Globus pallidus (tissue), 1 donor: ENCODE measurements at regions not wholly inside any gene's neighbourhood (a gene's known extent, or its start where the extent isn't known, plus 50 kb on each side); places are given as distances from the start of the nearest gene placed in this dataset.

ENCODE experiments used
- DNase-seq: peaks from one replicate; pipeline ENCODE4 v3.0.0-alpha.2; 2015; ENCODE audit warnings: low spot score

DNA sequence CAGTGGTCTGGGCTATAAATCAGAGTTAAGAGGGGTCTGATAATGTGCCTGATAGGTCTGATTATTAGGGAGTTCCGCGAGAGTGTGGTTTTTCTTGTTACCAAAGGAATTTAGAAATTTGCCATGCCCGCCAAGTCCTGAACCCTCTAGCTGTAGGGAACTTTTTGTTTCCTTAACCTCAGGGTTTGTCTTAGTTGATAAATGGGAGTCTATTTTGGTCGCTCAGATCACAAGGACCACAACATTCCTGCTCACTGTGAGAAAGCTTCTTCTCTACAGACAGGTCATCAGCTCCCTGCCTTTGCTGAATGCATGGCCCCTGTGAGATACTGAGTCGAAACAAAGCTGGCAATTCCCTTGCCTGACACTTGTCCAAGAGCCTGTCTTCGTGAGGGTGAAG lies 497.8 kb downstream of the HS3ST4 start:
- no peak for DNase-seq

DNA sequence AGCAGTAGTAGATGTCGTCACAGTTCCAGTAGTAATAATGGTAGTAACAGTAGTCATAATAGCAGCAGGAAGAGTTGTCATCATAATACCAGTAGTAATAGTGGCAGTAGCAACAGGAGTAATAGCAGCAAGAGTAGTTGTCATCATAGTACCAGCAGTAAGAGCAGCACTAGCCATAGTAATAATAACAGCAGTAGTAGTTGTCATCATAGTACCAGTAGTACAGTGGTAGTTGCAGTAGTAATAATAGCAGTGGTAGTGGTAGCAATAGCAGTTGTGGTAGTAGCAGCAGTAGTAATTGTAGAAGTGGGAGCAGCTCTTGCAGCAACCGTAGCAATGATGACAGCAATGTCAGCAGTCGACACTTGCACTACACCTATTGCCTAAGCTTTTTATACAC lies 502.8 kb downstream of the HS3ST4 start:
- no peak for DNase-seq

DNA sequence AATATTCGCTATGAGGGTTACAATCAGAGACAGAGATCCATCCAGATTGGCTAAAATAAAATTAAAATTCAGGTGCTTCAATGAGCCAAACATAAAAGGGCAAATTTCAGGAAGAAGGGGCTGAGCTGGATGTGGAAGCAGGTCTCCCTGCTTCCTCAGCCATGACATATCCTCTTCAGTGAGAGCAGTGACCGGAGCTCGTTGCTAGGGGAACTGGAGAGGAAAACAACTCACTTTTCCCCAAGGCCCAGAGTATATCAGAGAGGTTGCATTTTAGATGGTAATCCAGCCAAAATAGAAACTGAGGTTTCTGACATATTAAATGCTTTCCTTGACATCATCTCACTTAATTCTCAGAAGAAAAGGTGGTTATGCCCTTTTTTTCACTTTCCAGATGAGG lies 503.5 kb downstream of the HS3ST4 start:
- no peak for DNase-seq

DNA sequence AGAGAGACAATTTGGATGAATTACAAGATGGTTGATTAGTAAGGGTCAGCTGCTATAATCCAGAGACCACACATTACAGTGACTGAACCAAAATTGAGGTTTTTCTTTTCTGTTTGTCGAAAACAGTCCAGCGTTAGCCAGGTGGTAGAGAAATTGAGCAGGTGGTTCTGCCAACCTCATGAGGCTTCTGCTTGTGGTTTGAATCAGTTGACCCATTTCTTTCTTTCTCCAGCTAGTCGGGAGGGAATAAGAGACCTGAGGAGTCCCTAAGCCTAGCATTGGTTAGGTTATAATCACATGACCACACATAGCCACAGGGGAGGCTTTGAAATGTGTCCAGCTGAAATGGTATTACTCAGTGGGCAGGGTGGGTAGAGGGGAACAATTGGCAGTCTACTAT lies 504.6 kb downstream of the HS3ST4 start:
- DNase-seq, result no peak

DNA sequence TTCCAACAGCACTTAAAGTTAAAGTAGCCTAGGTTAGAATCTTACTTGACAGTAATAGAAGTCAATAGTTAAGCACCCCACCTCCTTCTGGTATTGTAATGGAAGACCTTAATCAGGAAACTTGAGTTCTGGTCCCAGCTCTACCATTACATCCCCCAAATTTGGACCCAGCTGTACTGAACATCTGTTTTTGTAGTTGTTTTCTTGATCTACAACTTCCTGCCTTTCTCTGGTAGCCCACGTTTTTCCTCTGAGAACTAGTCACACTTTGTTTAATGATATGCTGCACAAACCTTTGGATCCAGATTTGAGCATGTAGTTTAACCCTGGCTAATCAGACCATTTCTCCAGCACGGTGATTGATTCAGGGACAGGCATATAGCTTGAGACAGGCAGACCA lies 505.0 kb downstream of the HS3ST4 start:
- no peak for DNase-seq

DNA sequence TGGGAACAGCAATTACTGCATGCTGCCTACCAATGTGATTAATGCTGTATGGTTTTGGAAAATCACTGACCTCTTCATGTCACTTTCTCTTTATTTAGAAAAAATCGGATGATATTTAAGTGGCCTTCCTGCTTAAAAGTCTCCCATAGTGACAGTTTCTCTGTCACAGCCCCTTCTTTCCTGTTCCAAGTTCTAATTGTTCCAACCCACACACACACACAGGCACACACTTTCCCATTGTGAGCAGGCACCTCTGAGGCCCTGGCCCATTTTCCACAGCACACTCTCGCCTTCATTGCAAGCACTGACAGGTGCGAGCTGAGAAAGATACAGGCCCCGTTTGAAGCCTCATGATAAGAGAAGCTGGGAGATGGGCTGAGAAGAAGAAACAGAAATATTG lies 505.9 kb downstream of the HS3ST4 start:
- DNase-seq, result no peak

DNA sequence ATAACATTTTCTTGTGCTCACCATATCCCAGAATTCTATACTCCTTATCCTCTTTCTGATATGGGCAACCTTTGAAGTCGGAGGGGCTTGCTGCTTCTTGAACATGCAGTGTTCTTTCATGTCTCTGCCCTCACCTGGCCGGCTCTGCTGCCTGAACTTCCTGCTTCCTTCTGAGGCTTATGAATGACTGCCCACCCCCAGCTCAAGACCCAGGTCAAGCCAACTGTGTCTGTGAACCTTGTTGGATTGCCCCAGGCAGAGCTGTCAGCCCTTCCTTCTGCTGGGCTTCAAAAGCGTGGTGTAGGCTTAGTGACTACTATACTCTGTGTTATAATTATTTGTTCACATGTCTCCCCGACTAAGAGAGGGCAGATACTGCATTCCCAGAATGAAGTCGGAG lies 506.5 kb downstream of the HS3ST4 start:
- DNase-seq, result no peak

DNA sequence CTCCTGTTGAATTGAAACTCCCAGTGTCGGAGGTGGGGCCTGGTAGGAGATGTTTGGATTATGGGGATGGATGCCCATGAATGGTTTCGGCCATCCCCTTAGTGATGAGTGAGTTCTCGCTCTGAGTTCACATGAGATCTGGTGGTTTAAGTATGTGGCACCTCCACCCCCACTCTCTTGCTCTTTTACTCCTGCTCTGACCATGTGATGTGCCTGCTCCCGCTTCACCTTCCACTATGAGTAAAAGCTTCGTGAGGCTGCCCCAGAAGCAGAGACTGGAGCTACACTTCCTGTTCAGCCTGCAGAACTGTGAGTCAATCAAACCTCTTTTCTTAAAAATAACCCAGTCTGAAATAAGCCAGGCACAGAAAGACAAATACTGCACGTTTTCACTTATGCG lies 512.4 kb downstream of the HS3ST4 start:
- DNase-seq, result no peak

DNA sequence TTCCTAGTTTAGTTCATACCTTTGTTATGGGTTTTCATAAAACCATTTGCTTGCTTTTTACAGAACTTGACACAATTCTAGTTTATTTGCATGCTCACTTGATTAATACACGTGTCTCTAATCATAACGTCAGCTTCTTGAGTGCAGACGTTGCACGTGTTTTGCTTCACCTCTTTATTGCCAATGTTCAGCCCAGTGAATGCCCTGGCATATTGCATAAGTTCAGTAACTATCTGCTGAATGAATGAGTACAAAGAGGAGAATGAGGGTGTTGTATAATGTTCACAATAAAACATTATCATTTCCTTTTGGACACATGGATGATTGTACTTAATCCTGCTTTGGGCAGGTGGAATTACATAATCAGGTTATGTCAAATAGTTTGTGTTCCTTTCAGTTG lies 519.8 kb downstream of the HS3ST4 start:
- DNase-seq, result no peak

DNA sequence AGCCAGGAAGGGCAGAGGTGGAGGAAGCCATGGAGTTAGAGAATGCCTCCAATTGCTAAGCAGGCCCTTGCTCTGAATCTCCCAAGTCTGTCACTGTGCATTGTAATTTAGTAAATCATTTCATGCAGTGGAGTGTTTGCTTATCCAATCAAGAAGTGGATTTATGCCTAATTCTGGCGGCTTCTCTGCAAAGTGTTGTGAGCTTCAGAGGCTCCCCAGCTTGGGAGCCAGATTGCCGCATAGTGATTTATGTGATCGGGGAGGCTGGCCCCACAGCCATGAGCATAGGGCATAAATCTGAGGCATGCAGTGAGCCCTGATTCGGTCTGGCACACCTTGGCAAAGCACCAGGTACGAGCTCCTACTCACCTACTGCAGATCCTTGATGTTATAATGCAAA lies 520.8 kb downstream of the HS3ST4 start:
- no peak for DNase-seq

DNA sequence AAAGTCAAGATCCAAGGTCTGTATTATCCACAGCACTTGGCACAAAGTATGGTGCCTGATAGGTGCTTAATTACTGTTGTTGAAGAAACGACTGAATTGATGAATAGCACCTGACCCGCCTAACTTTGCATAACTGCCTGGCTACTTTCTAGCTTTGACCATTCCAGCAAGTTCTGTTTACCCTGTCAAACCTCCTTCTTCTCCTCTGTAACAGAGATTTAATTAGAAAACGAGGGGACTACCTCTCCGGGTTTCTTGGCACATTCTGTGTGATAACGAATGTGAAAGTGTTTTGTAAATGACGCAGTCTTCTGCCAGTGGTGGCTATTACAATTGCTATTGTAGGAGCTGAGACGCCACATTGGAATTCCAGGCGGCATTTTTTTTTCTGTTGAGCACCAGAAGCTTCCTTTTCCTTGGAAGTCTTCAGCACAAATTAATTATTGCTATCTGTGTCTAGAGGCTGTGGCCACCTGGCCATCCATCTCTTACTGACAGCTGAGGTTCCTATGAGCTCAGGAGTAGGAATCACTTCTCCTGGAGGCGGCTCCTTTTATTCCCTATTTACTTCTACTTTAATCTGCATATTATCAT lies 522.9 kb downstream of the HS3ST4 start:
- no peak for DNase-seq

DNA sequence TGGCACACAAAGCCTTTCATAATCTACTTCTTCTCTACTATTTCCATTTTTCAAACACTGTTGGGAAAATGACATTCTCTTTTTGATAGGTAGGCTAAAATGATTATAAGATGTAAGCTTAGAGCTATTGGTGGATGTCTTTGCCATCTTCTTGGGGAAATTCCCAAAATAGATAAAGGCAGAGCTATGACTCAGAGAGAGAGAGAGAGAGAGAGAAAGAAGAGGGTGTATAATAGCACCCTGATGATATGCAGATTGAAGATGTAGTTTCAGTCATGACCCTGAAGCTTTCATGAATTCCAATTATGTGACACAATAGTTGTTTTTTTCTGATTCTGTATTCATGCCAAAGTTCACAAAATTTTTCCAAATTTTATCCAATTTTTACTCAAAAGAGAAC lies 529.1 kb downstream of the HS3ST4 start:
- DNase-seq, result no peak

DNA sequence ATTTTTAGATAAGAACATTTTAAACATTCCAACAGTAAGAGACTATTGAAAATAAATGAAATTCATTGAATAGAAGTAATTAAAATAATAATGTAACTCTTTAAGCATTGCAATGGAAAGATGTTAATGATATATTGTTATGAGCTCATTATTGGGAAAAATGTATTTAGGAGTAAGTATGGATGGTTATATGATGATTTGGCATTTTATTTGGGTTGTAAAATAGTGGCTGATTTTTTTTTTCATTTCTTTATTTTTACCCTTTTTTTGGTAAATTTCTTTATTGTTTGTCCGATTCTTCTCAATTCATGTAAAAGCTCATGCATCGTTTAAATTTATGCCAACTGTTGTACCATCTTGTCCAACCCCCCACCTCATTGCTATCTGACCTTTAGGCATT lies 539.9 kb downstream of the HS3ST4 start:
- DNase-seq, result no peak

DNA sequence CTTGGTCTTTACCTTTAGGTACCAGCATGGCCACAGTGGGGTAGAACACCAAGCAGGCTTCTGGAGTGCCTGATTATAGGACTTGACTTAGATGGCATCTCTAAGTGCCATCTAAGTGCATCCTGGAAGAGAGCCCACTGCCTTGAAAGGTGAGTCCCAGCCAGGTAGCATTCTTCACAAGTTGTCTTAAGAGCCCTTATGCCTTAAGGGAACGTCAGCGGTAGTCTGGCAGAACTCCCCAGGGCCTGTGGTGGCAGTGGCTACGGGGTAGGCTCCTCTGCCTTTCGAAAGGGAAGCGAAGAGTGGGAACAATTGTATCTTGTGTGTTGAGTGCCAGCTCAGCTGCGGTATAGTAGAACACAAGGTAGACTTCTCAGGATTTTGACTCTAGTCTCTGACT lies 549.0 kb downstream of the HS3ST4 start:
- DNase-seq, result no peak

DNA sequence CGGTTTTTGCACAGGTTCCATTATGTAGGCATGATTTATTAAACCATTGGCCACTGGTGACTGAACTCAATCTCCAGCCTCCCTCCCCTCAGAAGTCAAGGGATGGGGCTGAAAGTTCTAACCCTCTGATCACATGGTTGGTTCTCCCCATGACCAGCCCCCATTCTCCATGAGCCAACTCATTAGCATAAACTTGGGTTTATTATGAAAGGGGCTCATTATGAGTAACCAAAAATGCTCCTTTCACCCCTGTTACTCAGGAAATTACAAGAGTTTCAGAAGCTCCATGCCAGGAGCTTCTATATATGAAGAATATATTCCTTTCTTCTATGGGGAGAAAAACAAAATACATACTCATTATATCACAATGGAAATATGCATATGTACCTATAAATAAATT lies 555.3 kb downstream of the HS3ST4 start:
- DNase-seq, result no peak

DNA sequence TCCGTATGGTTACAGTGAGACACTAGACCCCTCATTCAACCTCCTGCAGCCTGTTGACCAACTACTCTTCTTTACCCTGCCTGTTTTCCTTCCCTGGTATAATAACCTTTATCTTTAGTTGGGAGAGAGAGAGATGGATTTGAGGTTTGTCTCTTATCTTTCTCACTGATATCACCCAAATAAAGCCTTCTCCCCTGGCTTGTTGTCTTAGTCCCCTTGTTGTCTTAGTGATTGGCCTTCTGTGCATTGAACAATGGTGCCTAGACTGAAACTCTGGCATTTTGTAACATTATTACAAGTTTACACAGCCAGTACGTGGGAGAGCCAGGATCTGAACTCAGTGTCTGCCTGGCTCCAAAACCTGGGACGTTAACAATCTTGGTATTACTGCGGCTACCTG lies 560.8 kb downstream of the HS3ST4 start:
- DNase-seq, result no peak

DNA sequence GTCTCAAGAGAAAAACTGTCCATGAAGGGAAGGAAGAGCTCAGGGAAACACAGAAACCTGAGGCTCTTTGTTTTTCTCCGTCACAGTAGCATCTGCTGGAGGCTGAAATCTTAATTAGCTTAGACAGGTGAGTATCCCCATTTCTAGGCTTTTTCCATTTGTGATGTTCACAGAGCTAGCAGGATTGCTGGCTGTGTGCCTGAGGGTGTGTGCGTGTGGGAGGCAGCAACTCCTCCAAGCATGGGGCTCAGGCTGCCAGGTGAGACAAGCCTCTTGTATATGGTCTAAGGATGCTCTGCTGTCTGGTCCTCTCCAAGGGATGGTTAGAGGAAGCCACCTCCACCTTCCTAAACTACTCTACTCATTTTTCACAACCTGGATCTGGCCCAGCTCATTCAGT lies 569.9 kb downstream of the HS3ST4 start:
- no peak for DNase-seq

DNA sequence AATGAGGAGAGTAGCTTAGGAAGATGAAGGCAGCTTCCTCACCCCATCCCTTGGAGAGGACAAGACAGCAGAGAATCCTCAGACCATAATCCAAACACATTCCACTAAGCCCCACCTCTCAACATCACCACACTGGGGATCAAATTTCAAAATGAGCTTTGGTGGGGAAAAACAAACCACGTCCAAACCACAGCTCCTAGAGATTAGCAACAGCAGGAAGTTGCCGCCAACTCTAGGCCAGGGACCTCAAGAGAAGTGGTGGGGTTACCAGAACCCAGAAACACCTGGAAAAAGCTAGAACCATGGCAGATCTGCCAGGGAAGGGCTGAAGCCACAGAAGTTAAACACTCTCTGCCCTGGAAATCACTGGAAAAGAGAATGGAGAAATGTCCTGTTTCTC lies 571.6 kb downstream of the HS3ST4 start:
- no peak for DNase-seq

DNA sequence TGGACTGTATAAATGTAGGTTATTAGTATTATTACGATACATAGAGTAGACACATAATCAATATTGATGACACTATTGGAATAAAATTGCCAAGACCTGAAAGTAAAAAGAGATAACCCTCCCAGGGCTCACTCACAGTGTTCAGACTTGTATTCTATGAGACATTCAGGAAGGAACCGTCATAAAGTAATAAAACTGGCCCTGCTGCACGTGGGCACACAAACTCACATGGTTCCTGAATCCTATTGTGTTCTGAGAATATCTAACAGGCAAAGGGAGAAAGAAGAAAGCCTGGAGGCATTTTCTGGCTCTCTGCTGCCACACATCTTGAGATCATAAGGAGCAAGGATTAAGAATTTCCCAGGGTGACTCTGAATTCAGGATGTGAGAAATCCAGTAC lies 575.9 kb downstream of the HS3ST4 start:
- no peak for DNase-seq

DNA sequence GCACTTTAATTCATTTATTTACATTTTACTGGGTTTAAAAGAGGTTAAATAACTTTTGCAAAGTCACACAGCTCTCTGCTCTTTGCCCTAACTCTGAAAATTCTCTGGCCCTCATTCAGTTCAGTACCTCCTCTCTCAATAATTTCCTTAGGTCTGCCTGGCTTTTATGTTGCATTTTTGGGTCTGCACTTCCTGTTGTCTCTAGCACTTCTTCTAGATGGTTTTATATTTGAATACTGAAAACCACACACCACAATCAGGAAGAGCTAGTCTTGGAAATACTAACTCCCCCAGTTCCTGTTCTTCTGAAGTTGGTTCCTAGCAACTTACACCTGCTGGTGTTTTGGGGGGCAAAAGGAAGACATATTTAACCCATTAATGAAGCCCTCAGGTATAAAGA lies 577.9 kb downstream of the HS3ST4 start:
- DNase-seq, result no peak

DNA sequence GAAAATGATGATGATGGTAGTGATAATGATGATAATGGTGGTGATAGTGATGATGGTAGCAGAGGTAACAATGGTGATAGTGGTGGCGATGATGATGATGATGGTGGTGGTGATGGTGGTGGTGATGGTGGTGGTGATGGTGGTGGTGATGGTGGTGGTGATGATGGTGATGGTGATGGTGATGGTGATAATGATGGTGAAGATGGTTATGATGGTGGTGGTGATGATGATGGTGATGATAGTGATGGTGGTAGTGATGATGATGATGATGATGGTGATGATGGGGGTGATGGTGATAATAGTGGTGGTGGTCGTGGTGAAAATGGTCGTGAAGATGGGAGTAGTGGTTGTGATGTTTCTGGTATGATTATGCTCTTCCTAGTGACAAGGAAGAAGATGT lies 581.8 kb downstream of the HS3ST4 start:
- DNase-seq, result no peak

DNA sequence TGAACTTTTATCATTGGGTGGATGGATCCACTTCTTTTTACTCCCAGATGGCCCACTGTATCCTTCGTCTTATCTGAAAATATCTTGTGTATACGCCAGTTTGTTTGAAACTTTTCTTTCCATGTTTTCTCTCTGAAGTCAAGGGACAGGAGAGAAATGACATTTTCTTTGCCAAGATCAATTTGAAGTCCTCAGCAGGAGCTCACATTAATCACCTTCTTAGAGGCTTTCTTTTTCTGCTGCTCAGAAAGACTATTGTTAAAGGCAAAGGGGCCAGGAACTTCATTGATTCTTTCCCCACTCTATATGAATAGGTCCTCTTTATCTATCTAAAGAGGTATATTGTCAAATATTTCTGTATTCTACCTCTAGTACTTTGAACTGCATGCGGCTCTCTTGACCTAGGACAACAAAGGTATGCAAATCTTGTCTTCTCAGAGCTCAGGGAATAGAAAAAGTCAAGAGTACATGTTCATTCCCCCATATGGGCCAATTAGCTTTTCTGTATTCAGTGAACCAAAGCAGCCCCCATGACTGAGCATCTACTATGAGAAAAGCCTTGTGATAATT lies 583.3 kb downstream of the HS3ST4 start:
- no peak for DNase-seq

DNA sequence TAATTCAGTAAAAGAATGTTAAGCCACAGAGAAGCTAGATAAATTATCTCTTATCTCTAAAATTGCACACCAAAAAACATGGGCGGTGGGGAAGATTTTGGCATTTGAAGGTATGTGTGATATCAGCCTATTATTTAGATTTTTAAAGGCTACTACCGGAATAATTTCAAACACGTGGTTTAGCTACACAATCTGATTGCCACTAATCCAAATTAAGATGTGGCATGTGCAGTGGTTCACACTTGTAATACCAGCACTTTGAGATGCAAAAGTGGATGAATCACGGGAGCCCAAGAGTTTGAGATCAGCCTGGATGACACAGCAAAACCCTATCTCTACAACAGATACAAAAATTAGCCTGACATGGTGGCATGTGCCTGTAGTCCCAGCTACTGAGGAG lies 584.5 kb downstream of the HS3ST4 start:
- no peak for DNase-seq

DNA sequence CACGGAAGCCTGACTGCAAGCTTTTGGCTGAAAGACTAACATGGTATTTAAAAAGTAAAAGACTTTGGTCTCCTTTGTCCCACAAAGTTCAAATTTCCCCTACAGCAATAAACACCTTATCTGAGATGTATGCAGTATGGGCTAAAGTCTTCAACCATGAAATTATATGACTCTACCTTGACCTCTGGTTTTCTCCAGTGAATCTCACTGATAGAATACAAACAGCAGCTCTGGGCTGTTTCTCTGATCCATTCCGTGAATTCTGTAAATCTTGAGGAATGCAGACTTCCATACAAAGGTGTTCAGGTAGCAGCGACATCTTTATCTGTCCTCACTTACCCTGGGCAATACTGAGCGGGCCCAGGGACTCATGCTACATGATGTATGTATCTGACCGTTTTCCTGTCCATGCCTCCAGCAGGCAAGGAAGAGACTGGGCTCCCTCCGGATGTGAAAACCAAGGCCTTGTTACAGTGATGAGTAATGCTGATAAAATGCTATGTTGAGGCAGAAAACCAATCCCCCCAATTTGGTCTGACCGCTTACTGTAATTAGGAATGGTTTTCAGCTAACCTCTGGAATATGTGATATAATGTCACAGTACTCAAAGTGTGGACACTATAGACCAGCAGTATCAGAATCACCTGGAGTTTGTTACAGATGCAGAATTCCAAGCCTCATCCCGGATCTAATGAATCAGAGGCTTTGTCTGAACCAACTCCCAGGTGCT lies 589.8 kb downstream of the HS3ST4 start:
- DNase-seq, result no peak
